ENCODE measurements at regions not wholly inside any gene's neighbourhood (a gene's known extent, or its start where the extent isn't known, plus 50 kb on each side); places are given as distances from the start of the nearest gene placed in this dataset.
A peak's percentile ranks its signal among the peaks of the same experiment; 100 is the strongest.
"Not testable (repeated sequence)": the region's sequence is repeated elsewhere in the genome, so short reads cannot be mapped to it uniquely, and the experiment has no call there.

DNA sequence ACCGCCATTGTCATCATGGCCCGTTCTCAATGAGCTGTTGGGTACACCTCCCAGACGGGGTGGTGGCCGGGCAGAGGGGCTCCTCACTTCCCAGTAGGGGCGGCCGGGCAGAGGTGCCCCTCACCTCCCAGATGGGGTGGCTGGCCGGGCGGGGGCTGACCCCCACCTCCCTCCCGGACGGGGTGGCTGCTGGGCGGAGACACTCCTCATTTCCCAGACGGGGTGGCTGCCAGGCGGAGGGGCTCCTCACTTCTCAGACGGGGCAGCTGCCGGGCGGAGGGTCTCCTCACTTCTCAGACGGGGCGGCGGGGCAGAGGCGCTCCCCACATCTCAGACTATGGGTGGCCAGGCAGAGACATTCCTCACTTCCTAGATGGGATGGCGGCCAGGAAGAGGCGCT lies 505.1 kb downstream of the LRRC70 start:
- H3K36me3 Mint-ChIP-seq (ENCODE audit: low read depth); H3K27ac Mint-ChIP-seq; H3K27me3 Mint-ChIP-seq; H3K4me3 Mint-ChIP-seq; H3K4me1 Mint-ChIP-seq; ATAC-seq (replicated peaks): not testable (repeated sequence)
- H3K9me3 Mint-ChIP-seq, result peaks cover 11% of the 10 kb centered on the region

DNA sequence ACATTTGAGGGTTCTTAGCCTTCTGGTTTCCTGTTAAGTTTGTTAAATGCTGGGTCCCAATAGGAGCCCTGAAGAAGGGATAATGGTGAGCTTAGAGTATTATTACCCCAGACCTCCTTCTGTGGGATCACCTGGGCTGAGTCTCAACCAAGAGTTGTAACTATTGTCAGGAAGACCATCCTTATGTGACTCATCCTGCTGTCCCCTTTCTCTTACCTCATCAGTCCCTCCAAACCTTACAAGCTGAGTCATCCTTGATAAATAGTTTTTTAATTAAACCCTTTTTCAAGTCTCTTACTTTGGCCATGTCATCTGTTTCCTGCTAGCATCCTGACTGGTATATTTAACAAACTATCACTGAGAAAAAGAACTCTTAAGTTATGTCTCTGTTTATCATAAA lies 502.8 kb downstream of the LRRC70 start:
- Mint-ChIP-seq H3K4me3 (no peak overlapping the region), H3K9me3 (peaks cover 7% of the 10 kb centered on the region), H3K4me1 (no peaks in the 10 kb centered on the region), H3K27me3 (no peaks in the 10 kb centered on the region), H3K27ac (no peak overlapping the region), H3K36me3 (ENCODE audit: low read depth) (no peaks in the 10 kb centered on the region)
- ATAC-seq (replicated peaks), result no peak

DNA sequence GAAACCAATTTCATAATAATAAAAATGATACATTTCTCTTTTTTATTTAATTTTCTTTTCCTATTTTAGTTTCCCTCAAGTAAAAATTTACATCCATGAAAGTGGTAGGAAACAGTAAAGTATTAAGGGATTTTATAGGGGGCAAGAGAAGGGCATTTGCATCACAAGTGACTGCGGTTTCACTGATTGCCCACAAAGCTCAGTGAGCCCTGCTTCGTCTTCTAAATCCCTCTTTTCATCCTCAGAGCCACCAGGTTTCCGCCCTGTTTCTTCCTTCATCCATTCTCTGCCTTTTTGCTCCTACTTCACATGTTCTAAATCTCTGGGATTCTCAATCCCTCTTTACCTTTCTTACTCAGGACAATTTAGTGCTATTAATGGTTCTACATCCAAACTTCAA lies 491.4 kb downstream of the LRRC70 start:
- Mint-ChIP-seq H3K27me3 (no peaks in the 10 kb centered on the region), H3K27ac (no peak overlapping the region), H3K4me3 (no peak overlapping the region), H3K9me3 (peaks cover 3% of the 10 kb centered on the region), H3K4me1 (no peaks in the 10 kb centered on the region), H3K36me3 (ENCODE audit: low read depth) (no peaks in the 10 kb centered on the region)
- ATAC-seq (replicated peaks), result no peak

DNA sequence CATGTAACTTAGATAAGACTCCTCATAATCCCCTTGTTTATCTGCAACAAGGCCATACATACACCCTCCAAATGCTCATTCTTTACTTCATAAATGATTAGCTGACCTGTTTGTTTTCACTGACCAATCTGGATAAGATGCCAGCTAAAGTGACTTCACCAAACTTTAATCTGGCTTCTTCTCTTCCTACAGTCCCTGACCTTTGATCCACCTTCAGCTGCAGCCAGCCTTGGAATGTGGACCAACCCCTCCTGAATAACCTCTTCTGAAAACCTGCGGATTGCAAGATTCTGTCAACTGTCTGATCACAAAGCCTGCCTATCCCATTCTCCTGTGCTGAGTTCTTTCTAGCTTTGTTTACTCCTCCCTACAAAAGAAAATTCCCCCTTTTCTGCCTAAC lies 476.8 kb downstream of the LRRC70 start:
- no peak for ATAC-seq (replicated peaks)
- Mint-ChIP-seq H3K27ac (no peak overlapping the region), H3K36me3 (ENCODE audit: low read depth) (no peaks in the 10 kb centered on the region), H3K4me1 (no peaks in the 10 kb centered on the region), H3K4me3 (no peak overlapping the region), H3K27me3 (no peaks in the 10 kb centered on the region), H3K9me3 (peaks cover 13% of the 10 kb centered on the region)

DNA sequence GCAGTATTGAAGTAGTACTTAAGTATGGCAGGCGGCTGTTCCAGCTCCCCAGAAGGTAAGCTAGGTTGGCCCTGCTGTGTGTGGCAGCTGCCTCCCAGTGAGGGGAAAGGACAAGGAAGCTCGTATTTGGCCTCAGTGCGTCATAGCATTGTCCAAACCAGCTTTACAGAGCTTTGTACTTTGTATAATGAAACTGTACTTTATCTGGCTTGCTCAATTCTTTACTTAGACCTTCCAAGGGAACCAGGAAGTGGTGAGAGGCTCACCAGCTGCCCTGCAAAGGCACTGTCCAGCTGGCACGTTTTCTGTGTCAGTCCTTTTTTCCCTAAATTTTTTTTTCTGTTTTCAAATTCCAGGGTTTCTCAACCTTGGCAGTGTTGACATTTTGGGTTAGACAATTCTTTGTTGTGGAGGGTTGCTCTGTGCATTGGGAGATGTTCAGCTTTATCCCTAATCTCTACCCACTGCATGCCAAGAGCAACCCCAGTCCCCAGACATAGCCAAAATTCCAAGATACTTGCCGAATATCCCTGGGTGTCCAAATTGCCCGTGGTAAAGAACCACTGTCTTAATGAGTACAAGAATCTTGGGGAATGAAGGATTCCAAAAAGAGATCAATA lies 474.5 kb downstream of the LRRC70 start:
- Mint-ChIP-seq H3K27ac (no peak overlapping the region), H3K4me3 (no peak overlapping the region), H3K27me3 (no peaks in the 10 kb centered on the region), H3K4me1 (no peaks in the 10 kb centered on the region), H3K9me3 (peaks cover 11% of the 10 kb centered on the region), H3K36me3 (ENCODE audit: low read depth) (no peaks in the 10 kb centered on the region)
- no peak for ATAC-seq (replicated peaks)

DNA sequence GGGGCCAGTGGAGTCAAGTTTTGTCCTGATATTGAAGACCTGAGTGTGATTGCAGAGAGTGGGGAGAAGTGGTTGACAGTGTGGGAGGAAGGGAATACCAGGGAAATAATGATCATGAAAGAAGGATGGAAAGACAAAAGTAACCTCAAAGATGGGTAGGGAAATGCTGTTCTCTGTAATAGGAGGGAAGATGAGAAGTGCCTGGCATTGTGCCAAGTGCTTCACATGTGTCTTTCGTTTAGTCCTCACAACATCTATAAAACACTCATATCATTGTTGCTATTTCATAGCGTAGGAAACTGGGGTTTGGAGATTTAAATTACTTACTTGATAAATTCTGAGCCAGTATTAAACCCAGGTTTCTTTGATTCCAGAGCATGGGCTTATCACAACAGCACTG lies 472.3 kb downstream of the LRRC70 start:
- Mint-ChIP-seq H3K4me3 (no peak overlapping the region), H3K4me1 (no peaks in the 10 kb centered on the region), H3K27me3 (no peaks in the 10 kb centered on the region), H3K9me3 (peaks cover 11% of the 10 kb centered on the region), H3K27ac (no peak overlapping the region), H3K36me3 (ENCODE audit: low read depth) (no peaks in the 10 kb centered on the region)
- ATAC-seq (replicated peaks), result no peak

DNA sequence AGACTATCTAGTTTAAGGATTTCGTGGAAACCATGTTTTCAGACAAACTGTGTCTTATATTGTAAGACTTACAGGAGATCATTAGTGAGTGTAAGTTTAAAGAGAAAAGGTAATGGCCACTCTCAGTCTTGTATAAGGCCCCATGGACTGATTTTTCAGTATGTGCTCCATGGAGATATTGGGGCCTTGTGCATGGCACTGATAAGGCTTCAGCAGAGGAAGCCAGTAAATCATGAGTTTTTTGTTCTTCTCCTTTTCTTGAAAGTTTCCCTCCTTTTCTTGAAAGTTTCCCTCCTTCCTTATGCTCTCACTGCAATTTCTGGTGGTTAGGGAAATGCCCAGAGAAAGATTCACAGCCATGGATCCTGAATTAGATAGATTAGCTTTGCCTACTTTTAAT lies 471.3 kb downstream of the LRRC70 start:
- H3K27ac Mint-ChIP-seq, result no peak overlapping the region
- peaks cover 7% of the 10 kb centered on the region for H3K9me3 Mint-ChIP-seq
- H3K36me3 Mint-ChIP-seq (ENCODE audit: low read depth), result no peaks in the 10 kb centered on the region
- H3K27me3 Mint-ChIP-seq, result no peaks in the 10 kb centered on the region
- H3K4me3 Mint-ChIP-seq, result no peak overlapping the region
- ATAC-seq (replicated peaks), result no peak
- no peaks in the 10 kb centered on the region for H3K4me1 Mint-ChIP-seq

DNA sequence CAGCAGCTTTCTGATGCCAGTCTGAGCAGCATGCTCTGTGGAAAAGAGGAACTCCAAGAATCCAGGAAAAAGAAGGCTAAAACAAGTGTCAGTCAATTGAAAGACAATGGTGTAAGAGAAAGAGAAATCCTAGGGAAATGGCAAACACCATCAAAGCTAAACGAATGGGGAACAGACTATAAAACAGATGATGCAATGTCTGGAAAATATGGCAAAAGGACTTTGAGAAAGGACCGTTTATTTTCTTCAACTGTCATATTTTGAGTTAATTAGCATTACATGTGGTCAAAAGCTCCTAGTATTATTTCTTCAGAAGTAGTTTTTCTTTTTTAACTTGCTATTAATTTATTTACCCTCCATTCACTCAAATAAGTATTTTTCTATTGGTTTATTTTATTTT lies 465.2 kb downstream of the LRRC70 start:
- Mint-ChIP-seq H3K4me3 (no peak overlapping the region), H3K27me3 (no peaks in the 10 kb centered on the region), H3K36me3 (ENCODE audit: low read depth) (no peaks in the 10 kb centered on the region), H3K4me1 (no peaks in the 10 kb centered on the region), H3K9me3 (peaks cover 4% of the 10 kb centered on the region), H3K27ac (no peak overlapping the region)
- ATAC-seq (replicated peaks), result no peak

DNA sequence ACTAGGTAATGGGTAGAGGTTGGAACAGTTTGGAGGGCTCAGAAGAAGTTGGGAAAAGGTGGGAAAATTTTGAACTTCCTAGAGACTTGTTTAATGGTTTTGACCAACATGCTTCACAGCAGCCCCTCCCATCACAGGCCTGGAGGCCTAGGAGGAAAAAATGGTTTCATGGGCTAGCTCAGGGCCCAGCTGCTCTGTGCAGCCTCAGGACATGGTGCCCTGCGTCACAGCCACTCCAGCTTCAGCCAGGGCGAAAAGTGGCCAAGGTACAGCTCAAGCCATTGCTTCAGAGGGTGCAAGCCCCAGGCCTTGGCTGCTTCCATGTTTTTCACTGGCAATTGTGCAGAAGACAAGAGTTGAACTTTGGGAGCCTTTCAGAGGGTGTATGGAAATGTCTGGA lies 453.7 kb downstream of the LRRC70 start:
- Mint-ChIP-seq H3K27me3 (no peaks in the 10 kb centered on the region), H3K9me3 (peaks cover 12% of the 10 kb centered on the region), H3K4me3 (no peak overlapping the region), H3K27ac (no peak overlapping the region), H3K4me1 (no peaks in the 10 kb centered on the region), H3K36me3 (ENCODE audit: low read depth) (no peaks in the 10 kb centered on the region)
- no peak for ATAC-seq (replicated peaks)

DNA sequence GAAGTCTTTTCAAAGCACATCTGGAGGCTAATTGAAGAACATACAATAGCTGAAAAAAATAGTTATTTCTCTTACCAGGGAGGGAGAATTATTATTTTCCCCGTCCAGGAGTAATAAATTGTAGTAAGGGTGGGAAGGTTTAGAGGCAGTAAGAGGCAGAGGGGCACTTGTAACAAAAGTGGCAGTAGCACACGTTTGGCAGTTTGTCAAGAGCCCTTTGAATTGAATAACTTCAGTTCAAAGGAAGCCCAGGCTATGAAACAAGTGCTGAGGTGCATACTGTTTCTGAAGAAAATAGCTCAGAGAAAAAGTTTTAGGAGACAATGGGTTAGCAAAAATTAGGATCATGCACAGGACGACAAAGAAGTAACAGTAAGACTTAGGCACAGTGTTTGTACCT lies 451.3 kb downstream of the LRRC70 start:
- H3K27me3 Mint-ChIP-seq, result no peaks in the 10 kb centered on the region
- peaks cover 12% of the 10 kb centered on the region for H3K9me3 Mint-ChIP-seq
- peaks cover 6% of the 10 kb centered on the region for H3K4me1 Mint-ChIP-seq
- H3K4me3 Mint-ChIP-seq, result no peak overlapping the region
- H3K27ac Mint-ChIP-seq, result no peak overlapping the region
- no peak for ATAC-seq (replicated peaks)
- no peaks in the 10 kb centered on the region for H3K36me3 Mint-ChIP-seq (ENCODE audit: low read depth)

DNA sequence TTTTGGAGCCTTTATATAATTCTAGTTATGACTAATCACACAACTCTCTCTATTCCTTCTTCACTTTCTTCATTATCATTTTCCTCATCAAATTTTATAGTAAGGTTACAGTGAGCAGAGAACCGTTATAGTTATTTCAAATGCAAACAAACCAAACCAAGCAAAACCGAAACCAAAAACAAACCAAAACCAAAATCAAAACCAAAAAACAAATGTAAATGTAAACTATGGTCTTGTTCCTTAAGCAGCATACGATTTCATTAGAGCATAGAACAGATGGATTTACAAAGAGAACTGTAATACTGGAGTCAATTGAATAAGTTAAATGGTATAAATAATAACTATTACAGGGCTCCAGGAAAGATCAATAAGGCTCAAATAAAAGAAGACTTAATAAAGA lies 447.1 kb downstream of the LRRC70 start:
- Mint-ChIP-seq H3K27me3 (peaks cover 4% of the 10 kb centered on the region), H3K9me3 (peaks cover 8% of the 10 kb centered on the region), H3K4me3 (peak overlapping the region; percentile 29), H3K4me1 (peaks cover 6% of the 10 kb centered on the region), H3K36me3 (ENCODE audit: low read depth) (no peaks in the 10 kb centered on the region), H3K27ac (no peak overlapping the region)
- no peak for ATAC-seq (replicated peaks)

DNA sequence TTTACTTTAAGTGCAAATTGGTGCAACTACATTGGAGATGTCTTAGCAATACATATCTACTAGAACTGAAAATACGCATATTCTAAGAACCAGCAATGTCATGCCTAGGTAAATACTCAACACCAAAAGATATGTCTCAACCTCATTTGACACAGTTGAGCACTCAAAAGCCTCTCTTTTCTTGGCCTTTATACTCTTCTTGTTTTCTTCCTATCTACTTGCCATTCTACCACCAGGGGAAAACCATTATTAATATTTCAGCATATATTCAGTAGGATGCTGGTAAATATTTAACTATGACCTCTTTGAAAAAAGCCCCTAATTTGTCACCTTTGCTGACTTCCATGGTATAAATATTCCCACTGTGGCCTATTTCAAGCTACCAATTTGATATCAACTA lies 443.8 kb downstream of the LRRC70 start:
- Mint-ChIP-seq H3K4me3 (no peak overlapping the region), H3K4me1 (peaks cover 6% of the 10 kb centered on the region), H3K27me3 (peaks cover 4% of the 10 kb centered on the region), H3K27ac (no peak overlapping the region), H3K36me3 (ENCODE audit: low read depth) (no peaks in the 10 kb centered on the region), H3K9me3 (peaks cover 8% of the 10 kb centered on the region)
- no peak for ATAC-seq (replicated peaks)

DNA sequence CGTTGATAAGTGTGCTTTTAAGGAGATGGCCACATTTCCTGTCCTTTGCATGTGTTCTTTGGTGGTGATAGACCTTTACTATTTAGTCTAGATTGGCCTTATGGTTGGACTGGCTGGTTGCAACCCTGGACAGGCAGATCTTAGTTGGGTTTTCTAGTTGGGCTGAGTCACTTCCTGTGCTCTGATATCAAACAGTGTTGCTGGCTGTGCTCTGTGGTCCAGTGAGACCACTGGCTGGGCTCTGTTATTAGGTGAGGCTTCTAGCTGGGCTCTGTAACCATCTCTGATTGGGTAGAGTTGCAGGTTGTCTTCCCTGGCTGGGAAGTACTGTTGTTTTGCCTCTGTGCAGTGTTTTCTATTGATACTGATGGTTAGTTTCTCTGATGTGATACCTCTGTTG lies 432.5 kb downstream of the LRRC70 start:
- no peaks in the 10 kb centered on the region for H3K4me1 Mint-ChIP-seq
- no peaks in the 10 kb centered on the region for H3K36me3 Mint-ChIP-seq (ENCODE audit: low read depth)
- H3K4me3 Mint-ChIP-seq, result no peak overlapping the region
- H3K27ac Mint-ChIP-seq, result no peak overlapping the region
- ATAC-seq (replicated peaks), result no peak
- H3K27me3 Mint-ChIP-seq, result no peaks in the 10 kb centered on the region
- peaks cover 18% of the 10 kb centered on the region for H3K9me3 Mint-ChIP-seq

DNA sequence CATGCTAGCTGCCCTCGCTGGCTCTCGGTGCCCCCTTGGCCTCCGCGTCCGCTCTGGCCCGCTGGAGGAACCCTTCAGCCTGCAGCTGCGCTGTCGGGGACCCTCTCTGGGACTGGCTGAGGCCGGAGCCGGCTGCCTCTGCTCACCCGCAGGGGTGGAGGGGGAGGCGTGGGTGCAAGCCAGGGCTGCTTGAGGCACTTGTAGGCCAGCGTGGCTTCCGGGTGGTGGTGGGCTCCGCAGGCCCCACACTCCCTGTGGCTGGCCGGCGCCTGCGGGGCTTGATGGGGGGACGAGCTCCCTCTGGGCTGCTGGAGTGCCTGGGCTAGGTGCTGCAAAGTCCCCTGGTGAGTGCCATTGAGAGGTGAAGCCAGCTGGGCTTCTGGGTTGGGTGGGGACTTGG lies 429.6 kb downstream of the LRRC70 start:
- Mint-ChIP-seq H3K27me3 (no peaks in the 10 kb centered on the region), H3K4me3 (no peak overlapping the region), H3K4me1 (no peaks in the 10 kb centered on the region), H3K27ac (no peak overlapping the region), H3K9me3 (peaks cover 18% of the 10 kb centered on the region), H3K36me3 (ENCODE audit: low read depth) (no peaks in the 10 kb centered on the region)
- ATAC-seq (replicated peaks), result no peak

DNA sequence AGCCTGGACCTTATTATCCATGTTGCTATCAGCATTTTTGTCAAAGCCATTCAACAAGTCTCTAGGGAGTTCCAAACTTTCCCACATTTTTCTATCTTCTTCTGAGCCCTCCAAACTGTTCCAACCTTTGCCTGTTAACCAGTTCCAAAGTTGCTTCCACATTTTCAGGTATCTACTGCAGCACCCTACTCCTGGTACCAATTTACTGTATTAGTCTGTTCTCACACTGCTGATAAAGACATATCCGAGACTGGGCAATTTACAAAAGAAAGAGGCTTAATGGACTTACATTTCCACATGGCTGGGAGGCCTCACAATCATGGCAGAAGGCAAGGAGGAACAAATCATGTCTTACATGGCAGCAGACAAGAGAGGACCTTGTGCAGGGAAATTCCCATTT lies 416.2 kb downstream of the LRRC70 start:
- not testable (repeated sequence) for H3K4me3 Mint-ChIP-seq; H3K27ac Mint-ChIP-seq; H3K4me1 Mint-ChIP-seq; H3K36me3 Mint-ChIP-seq (ENCODE audit: low read depth); H3K27me3 Mint-ChIP-seq; ATAC-seq (replicated peaks)
- H3K9me3 Mint-ChIP-seq, result peaks cover 19% of the 10 kb centered on the region

DNA sequence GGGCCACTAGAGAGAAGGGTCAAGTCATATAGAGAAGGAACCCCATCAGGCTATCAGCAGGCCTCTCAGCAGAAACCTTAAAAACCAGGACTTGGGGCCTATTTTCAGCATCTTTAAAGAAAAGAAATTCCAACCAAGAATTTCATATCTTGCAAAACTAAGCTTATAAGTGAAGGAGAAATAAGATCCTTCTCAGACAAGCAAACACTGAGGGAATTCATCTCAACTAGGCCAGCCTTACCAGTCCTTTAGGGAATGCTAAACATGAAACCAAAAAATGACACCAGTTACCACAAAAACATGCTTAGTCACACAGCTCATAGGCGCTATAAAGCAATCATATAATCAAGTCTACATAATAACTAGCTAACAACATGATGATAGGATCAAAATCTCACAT lies 407.1 kb downstream of the LRRC70 start:
- no peak overlapping the region for H3K27ac Mint-ChIP-seq
- ATAC-seq (replicated peaks), result no peak
- no peaks in the 10 kb centered on the region for H3K27me3 Mint-ChIP-seq
- H3K4me1 Mint-ChIP-seq, result no peaks in the 10 kb centered on the region
- no peak overlapping the region for H3K4me3 Mint-ChIP-seq
- no peaks in the 10 kb centered on the region for H3K36me3 Mint-ChIP-seq (ENCODE audit: low read depth)
- peaks cover 14% of the 10 kb centered on the region for H3K9me3 Mint-ChIP-seq

Data from activated T-helper 17 cell treated with anti-CD3 and anti-CD28 coated beads, Interleukin-2, amount 50 U/mL, for 72 hours (primary cell).